HG02623 (cell line): ENCODE measurements at regions not wholly inside any gene's neighbourhood (a gene's known extent, or its start where the extent isn't known, plus 50 kb on each side); places are given as distances from the start of the nearest gene placed in this dataset.
"Not testable (repeated sequence)": the region's sequence is repeated elsewhere in the genome, so short reads cannot be mapped to it uniquely, and the experiment has no call there.

Experiments
- ATAC-seq: cut with Tn5 transposase; IDR thresholded peaks from one replicate; pipeline ENCODE4 v1.9.1; 2021; ENCODE audit warnings: moderate library complexity; ENCODE audit not compliant: unreplicated experiment

DNA sequence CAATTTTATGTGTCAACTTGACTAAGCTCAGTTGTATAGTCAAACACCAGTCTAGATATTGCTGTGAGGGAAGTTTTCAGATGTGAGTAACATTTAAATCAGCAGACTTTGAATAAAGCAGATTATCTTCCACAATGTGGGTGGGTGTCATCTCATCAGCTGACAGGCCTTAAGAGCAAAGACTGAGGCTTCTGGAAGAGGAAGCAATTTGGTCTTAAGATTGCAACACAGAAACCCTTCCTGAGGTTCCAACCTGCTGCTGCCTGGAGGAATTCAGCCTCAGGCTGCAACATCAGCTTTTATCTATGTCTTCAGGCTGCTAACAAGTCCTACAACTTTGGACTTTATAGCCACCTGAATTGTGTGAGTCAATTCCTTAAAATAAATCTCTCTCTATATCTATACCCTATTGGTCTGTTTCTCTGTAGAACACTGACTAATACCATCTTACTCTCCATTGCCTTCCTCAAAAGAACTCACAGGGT, 277.2 kb upstream of the PLET1 start:
- no peak for ATAC-seq

DNA sequence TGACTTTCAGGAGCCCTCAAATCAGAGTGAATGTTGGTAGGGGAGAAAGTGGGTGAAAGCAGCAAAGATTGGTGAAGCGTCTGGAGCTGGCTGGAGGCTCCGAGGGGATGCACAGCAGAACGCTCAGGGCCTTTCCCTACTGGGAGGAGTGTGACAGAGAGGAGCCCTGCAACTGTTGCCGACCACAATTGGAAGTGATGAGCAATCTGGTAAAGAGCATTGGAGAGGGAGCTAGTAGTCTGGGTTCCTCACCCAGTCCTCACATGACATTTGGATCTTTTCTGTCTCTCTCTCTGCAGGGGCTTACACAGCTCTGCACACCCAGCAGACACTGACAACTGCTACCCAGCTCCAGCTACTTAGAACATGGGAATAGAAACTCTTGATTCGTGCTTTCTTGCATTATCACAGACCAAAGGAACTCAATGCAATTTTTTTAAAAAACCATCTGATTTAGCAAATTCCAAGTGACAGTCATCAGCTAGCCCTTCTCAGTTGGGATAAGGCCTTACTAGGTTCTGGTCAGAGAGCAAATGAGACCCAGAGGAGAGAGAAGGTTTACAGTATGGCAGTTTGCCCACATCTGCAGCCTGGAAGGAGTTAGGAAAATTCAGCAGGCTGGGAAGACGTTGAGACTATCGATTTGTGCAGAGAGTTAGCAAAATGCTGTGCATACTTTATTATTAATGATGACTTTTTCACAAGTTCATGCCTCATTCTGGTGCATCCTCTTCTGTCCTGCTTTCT, 278.0 kb upstream of the PLET1 start:
- ATAC-seq, result no peak

DNA sequence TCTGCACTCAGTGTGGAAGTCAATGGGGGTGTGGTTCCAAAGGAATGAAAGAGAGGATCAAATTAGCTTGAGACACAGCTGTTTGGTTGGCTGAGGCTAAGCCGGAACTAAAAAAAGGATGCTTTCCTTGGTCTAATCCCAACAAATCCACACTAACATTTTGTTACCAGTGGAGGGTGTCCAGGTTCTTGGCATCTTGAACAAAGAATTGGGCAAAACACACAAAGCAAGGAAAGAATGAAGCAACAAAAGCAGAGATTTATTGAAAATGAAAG, 278.6 kb upstream of the PLET1 start:
- not testable (repeated sequence) for ATAC-seq

DNA sequence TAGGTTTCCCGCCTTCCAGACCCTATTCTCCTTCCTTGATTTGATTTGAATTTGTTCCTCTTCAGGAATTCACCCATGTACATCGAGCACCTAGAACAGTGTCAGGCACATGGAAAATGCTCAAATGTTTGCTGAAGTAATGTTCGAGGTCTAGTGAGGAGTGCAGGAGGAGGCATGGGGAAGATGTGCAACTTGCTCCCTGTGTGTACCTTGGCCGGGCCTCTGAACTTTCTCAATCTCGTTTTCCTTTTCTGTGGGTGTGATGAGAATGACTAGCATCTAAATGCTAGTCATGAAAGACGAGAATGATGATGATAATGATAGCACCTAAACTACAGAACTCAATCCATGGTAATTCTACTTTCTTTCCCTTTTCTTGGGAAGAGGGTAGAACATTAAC, 279.1 kb upstream of the PLET1 start:
- no peak for ATAC-seq

DNA sequence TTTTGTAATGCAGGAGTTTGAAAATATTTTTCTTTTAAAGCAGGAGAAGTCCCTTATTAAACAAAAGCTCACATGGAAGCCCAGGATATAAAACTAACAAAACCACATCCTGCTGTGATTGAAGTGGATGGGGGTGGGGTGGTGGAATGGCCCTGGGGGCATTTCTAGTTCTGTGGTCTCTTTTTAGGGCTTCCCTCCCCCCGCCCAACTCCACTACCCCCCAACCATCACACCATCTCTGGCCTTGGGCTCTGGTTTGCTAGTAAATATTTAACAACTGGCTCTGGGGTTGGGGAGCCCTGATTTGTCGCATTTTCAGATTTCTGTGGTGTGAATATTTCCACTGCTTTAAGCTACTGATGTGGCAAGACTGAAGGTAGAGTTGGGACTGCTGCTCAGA, 279.6 kb upstream of the PLET1 start:
- ATAC-seq, result no peak

DNA sequence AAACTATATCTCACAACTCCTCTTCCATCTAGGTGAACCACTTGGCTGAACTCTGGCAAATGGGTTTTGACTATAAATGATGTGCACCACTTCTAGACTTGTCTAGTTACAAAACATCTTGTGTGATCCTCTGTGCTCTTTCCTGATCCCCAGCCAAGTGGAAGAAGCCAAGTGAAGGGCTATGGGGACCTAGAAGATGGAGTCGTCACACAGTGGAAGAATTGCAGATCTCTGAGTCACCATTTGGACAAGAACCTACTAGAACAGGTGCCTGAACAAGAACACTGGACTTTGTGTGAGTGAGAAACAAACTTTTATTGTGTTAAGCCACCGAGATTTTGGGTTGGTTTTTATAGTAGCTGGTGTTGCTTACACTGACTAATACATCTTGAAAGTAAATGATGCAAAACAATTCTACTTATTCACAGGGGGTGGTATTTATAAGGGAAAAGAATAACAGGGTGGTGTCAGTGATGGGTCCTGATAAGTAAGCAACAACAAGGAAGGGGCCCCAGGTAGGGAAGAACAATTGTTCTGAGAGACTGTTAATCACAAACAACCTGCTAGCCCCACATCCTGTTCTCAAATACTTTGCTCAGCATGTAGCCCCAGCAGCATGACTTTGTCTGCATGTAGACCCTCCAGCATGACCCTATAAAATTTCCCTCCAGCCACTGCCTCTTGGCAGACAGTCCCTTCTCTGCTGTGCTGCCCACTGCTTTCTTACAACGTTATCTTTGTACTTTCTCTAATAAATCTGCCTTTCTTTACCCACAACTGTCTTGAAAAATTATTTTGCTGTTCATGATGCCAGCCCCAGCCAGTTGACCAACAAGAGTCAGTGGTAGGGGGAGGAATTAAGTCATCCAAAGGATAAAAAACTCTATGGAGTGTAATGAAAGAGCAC, 280.7 kb upstream of the PLET1 start:
- ATAC-seq, result no peak

DNA sequence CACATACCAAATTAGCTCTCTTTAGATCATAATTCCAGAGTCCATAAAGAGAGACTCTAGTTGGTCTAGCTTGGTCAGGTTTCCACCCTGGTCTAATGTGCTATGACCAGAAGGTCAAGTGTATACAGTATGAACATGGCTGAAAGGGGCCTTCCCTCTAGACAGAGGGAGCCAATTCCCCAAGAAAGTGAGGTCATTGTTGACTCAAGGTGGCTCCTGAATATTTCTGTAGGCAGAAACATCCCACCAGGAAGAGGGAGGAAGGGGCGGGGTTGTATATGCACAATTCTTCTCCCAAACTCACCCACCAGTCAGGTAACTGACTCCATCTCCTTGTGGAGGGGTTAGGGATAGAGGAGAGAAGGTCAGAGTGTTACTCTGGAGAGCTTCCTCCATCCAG, 281.8 kb upstream of the PLET1 start:
- ATAC-seq, result no peak

DNA sequence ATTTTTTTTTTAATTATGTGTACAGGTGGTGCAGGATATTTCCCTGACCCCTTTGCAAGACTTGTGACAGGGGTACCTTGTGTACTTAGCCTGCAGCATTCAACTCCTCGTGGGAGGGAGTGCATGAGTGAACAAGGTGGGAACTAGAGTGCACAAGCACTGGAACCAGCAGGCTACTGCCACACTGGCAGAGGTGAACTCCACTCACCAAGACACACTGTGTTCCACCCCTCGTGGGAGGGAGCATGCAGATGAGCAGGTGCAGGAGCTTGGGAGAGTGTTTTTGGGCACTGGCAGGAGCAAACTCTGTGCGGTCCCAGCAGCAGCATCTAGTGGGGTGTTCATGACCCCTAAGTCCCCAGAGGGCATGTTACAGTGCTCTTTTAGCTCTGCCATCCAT, 282.7 kb upstream of the PLET1 start:
- ATAC-seq, result no peak

DNA sequence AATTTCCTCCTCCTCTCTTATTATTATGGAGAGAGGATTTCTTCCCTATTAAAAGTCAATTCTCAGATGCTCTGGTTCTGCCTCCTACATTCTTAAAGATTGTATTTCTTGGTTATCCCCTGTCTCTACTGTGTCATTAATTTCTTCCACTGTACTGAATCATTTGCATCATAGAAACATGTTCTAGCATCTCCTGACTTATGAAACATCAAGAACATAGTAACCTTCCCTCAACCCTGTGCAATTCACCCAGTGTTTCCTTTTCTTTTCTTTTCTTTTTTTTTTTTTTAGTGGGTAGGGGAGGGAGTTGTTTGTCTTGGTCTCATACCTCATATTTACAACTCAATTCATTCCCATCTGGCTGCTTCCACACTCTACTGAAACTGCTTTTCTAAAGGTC, 288.0 kb upstream of the PLET1 start:
- ATAC-seq, result no peak

DNA sequence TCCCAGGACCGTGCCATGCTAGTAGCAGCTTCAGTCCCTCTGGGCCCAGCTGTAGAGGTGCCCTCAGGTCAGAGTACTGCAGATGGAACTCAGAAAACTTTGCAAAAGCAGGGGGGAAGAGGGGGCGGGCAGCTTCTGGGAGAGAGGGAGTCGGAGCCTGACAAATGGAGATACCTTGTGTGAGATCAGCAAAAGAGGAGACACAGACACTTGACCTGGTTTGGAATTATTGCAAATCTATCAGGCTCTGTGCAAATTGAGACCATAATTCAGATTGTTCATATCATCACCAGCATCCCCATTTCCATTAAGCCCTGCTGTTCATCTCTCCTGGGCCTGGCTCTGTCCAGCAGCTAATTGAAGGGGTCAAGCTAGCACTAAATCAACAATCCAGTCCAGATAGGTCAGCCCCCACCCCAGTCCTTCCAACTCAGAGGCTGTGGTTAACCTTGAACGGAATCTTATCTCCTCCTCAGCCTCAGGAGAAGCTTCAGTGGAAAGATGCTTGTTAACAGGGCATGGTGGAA, 292.6 kb upstream of the PLET1 start:
- no peak for ATAC-seq

DNA sequence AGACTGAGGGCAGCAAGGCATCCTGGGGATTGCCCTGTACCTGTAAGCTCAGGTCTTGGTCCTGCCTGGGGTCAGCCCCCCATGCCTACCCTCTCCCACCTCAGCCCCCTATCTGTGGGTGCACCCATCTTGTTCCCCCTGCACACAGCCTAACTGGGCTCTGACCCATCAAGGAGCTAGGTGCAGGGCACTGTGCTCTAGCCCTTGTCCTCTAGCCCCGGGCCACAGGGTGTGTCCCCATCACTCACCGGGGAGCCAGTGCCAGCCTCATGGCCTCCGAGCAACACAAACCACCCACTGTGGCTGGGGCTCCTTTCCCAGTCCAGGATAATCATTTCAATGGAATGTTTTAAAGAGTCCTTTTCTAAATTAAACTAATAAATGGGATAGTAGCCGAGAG, 293.9 kb upstream of the PLET1 start:
- ATAC-seq, result no peak

DNA sequence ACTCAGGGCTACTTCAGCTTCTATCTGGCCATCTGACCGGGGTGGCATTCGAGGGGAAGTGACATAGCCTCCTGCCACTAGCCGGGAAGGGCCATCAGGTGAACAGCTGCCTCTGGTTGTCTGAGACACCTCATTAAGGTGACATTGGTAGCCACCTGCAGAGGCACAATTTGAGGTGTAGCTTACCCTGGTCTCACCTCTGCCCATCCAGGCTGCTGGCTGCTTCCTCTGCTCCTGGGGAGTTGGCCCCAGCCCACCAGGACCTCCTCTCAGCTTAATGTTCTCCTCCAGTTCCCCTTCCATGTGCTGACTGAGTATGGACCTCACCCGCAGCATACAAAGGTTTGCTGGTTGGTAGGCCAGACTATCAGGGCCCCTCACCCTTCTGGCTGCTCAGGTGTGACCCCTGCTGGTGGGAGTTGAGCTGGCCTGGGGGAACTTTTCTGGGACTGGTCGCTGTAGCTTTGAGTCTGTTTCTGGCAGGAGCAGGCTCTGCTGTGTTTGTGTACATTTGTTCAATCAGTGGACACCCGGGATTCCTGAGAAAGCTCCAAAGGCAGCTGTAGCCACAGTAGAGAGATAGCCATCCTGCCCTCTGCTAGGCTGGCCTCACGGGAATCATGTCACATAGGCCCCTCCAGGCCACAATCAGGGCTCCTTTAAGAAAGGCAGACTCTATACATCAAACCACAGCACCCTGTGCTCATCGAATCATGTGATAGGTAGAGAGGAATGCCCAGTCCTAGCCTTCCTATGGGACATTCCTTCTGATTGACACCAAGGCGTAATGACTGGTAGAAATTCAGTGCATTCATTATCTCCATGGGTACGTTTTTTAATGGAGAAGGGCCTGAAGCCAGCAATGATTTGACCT, 295.1 kb upstream of the PLET1 start:
- ATAC-seq, result no peak

DNA sequence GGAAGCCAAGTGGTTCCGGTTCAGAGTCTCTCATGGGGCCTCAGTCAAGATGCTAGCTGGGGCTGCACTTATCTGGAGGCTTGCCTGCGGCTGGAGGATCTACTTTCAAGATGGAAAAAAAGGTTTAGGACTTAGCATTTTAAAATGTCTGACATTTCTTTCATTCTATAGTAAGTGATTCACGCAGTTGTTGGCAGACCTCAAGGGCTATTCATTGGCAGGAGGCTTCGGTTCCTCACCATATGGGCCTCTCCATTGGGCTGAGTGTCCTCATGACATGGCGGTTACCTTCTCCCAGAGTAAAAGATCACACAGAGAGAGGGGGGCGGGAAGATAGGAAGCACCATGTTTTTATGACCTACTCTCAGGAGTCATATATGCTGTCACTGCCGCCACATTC, 298.0 kb upstream of the PLET1 start:
- no peak for ATAC-seq

DNA sequence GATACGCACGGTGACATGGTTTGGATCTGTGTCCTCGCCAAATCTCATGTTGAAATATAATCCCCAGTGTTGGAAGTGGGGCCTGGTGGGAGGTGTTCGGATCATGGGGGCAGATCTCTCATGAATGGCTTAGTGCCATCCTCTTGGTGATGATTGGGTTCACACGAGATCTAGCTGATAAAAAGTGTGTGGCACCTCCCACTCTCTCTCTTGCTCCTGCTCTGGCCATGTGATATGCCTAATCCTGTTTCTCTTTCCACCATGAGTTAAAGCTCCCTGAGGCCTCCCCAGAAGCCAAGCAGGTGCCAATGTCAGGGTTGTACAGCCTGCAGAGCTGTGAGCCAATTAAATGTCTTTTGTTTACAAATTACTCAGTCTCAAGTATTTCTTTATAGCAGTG, 303.1 kb upstream of the PLET1 start:
- ATAC-seq, result no peak

DNA sequence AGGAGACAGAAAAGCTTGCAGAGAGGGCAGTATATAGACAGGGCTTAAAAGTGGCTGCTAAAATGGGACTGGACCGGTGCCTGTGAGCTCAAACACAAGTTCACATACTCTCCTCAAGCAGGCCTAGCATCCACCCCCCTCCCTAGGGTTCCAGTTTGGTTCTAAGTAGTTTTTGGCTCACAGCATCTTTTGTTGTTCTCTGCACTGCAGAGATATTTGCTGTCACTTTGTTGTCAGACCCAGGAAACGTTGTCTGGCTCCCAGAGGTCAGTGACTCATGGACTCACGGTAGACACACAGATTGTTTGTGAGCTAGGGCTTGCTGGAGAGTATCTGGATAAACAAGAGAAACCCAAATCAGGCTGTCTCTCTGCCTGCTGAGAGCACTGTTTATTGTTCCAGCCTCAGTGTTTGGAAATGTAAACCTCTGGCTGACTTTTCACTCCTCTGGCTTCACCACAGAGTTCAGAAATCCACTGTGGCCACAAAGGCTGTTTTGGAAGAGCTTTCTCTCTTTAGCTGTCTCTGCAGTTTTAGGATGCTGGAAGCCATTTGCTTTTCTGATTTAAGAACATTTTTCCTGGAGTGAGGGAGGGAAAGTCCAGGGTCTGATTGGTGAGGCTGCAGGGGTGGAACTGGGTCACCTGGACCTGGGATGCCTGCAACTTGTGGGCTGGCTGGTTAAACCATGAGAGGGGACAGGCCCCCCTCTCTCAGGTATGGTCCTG, 303.7 kb upstream of the PLET1 start:
- ATAC-seq, result no peak

DNA sequence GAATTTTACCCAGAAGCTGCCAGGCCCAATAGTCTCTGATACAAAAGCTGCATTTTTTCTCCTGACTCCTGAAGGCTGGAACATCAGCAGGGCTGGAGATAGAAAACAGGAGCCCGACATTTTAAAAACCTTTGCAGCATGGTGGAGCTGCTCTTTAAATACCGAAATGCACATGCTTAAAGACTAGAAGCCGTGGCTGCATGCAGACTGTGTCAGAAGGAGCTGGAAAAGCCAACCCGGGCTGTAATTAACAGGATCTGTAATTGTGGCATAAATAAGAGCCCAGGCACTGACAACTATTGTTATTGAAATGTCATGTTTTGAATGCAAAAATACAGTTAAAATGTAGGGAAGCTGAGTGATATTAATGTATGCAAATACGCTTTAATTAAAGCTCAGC, 304.9 kb upstream of the PLET1 start:
- no peak for ATAC-seq

DNA sequence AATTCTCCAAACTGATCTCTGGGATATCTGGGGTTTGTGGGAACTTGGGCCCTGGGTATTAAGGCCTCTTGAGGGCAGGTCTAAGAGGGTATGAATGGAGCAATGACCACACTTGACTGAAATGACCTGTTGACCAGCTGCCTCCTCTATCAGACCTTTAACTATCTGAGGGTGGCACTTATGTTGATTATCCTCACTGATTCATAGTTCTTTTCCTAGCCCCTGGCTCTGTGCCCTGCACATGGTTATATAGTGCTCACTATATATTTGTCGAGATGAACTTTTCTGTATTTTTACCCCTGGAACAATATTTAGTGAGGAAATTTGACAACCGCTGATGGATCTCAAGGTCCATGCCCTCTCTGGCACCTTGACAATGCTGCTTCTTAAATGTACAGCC, 305.5 kb upstream of the PLET1 start:
- ATAC-seq, result no peak

DNA sequence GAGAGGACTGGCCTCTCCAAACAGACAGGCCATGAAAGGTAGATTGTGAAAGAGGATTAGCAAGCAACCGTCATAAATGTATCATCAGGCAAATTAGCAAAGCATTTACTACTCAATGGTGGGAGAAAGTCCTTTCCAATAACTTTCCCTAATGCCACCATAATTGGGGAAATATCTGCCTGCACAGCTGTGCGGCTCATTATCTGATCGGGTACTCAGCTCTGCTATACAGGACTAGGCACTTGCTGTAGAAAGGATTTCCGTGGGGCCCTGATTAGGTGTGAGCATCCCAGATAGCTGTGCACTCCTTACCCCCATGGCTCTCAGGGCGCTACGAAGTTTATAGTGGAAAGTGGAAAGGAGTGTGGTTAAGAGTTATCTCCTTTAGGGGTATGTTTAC, 309.7 kb upstream of the PLET1 start:
- ATAC-seq, result no peak

DNA sequence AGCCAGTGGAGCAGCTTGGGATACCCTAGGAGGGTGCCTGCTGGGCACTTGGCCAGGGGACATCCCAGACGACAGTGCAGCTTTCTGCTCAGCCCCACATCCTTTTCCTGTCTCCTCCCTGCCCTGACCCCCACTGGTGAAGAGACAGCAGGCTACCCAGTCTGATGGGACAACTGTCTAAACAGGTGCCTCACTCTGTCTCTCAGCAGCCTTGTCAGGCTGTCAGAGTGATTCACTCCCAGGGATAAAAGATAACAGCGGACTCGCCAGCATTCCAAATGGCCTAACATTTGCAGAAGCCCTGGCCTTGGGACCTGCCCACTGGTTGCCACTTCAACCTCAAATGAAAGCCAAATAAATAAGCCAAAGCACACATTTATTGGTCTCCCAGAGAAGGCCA, 318.6 kb upstream of the PLET1 start:
- no peak for ATAC-seq

DNA sequence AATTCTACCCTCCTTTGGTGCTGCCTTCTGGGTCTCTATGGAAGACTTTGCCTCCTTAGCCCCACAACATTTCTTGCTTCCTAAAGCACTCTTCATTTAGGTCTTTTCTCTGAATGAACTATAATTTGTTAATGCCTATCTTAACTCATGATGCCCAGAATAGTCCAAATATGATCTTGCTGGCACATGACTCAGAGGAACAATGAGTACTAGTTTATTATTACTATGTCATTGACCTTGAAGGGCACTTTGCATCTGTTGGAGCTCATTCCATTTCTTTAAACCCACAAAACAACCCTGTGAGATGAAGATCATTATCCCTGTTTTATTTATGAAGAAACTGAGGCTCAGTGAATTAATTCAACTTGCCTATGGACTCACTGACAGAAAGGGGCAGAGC, 320.2 kb upstream of the PLET1 start:
- ATAC-seq, result no peak

DNA sequence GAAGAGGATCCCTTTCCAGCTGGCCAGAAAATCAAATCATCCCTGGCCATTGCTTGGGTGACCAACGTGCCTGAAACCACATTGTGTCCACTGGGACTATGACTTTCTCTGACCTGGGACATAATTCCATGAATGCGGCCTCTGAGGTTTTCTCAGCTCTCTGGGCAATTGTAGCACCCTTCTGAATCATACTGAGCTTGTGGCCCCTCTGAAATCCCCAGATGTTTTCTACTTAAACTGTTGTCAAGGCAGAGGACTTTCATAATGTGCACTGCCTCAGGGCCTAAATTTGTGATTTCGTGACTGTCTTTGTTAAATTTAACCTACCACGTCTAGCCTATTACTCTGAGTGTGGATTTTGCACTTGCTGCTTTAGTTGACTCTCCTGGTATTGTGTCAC, 321.1 kb upstream of the PLET1 start:
- no peak for ATAC-seq
